B cell (primary cell): ENCODE measurements at regions not wholly inside any gene's neighbourhood (a gene's known extent, or its start where the extent isn't known, plus 50 kb on each side); places are given as distances from the start of the nearest gene placed in this dataset.

Experiments
- ATAC-seq: fragments of 200-7000 bp; cut with Tn5 transposase; one replicate; pipeline ENCODE4 v1.10.0; 2021; ENCODE audit warnings: low read depth, mild to moderate bottlenecking, moderate number of reproducible peaks, moderate library complexity
- CTCF ChIA-PET: fragments of 350-600 bp; sonication (Branson Sonifier 250); formaldehyde crosslinking; loops from one replicate; lab custom pipeline; 2021; ENCODE audit warnings: antibody characterized with exemption, inconsistent platforms; lab: Charles Lee
- POLR2A ChIA-PET: fragments of 350-600 bp; sonication (Branson Sonifier 250); formaldehyde crosslinking; loops from one replicate; lab custom pipeline; 2021; ENCODE audit warnings: antibody characterized with exemption; lab: Charles Lee
- DNase-seq: peaks from one replicate; pipeline ENCODE4 v3.0.0; 2013
- H2AFZ ChIP-seq: 2 replicates; pipeline ENCODE4 v1.6.1; 2012; ENCODE audit warnings: mild to moderate bottlenecking, low read depth, low read length; ENCODE audit not compliant: insufficient read depth, poor library complexity, severe bottlenecking
- H3K27ac ChIP-seq, 2 donors: 1 replicate in 1 of 2; 2 replicates in 1 of 2; pipeline ENCODE4 v1.5.1; 2012 to 2013; ENCODE audit warnings: low read length in 2 of 2, mild to moderate bottlenecking in 2 of 2, moderate library complexity in 1 of 2
- H3K27me3 ChIP-seq, 4 experiments: fragments of 200-600 bp in 1 of 4; sonication (generic) in 1 of 4; replicated peaks in 1 of 4; 1 replicate in 2 of 4; 2 replicates in 2 of 4; pipeline versions ENCODE4 v1.6.1 to v1.7.0; 2013 to 2016; ENCODE audit warnings: low read length in 3 of 4, mild to moderate bottlenecking in 2 of 4, mixed read lengths in 1 of 4, moderate library complexity in 1 of 4; ENCODE audit not compliant: insufficient read depth in 4 of 4, control insufficient read depth in 3 of 4; ENCODE audit errors: control extremely low read depth in 1 of 4
- H3K36me3 ChIP-seq, 2 experiments: replicated peaks in 1 of 2; 1 replicate in 1 of 2; 2 replicates in 1 of 2; pipeline versions ENCODE4 v1.6.1 to v1.7.1; 2013; ENCODE audit warnings: low read length in 1 of 2; ENCODE audit not compliant: insufficient read depth in 2 of 2, control insufficient read depth in 1 of 2; ENCODE audit errors: control extremely low read depth in 1 of 2, extremely low read depth in 1 of 2
- H3K4me1 ChIP-seq, 2 donors: fragments of 200-600 bp in 1 of 2; sonication (generic) in 1 of 2; 1 replicate in 1 of 2; 2 replicates in 1 of 2; pipeline versions ENCODE4 v1.5.1 to v1.6.1; 2013 to 2017; ENCODE audit warnings: low read length in 2 of 2; ENCODE audit not compliant: control insufficient read depth in 2 of 2, insufficient read depth in 2 of 2
- H3K4me2 ChIP-seq: replicated peaks from 2 replicates; pipeline ENCODE3; 2012; ENCODE audit warnings: mild to moderate bottlenecking, low read depth, low read length; ENCODE audit not compliant: poor library complexity, severe bottlenecking
- H3K4me3 ChIP-seq, 5 experiments: fragments of 200-600 bp in 1 of 5; sonication (generic) in 1 of 5; 1 replicate in 3 of 5; 2 replicates in 2 of 5; pipeline versions ENCODE4 v1.5.1 to v1.7.0; 2011 to 2016; ENCODE audit warnings: low read length in 4 of 5, mild to moderate bottlenecking in 4 of 5, low read depth in 2 of 5, control low read depth in 1 of 5, moderate library complexity in 1 of 5; ENCODE audit not compliant: insufficient read depth in 1 of 5; ENCODE audit errors: control extremely low read depth in 1 of 5, extremely low read depth in 1 of 5
- H3K79me2 ChIP-seq: fragments of 200-600 bp; sonication (generic); one replicate; pipeline ENCODE4 v1.6.0; 2016; ENCODE audit warnings: low read length; ENCODE audit not compliant: control insufficient read depth, insufficient read depth
- H3K9ac ChIP-seq: fragments of 200-600 bp; sonication (generic); 2 replicates; pipeline ENCODE4 v1.6.1; 2017; ENCODE audit warnings: mild to moderate bottlenecking, low read length, moderate library complexity
- H3K9me3 ChIP-seq, 3 donors: one replicate each; pipeline versions ENCODE4 v1.6.1 to v1.7.1; 2013; ENCODE audit warnings: low read length in 2 of 3; ENCODE audit not compliant: control insufficient read depth in 2 of 3, insufficient read depth in 1 of 3; ENCODE audit errors: control extremely low read depth in 1 of 3
- H4K20me1 ChIP-seq: 2 replicates; pipeline ENCODE4 v1.6.0; 2012; ENCODE audit warnings: mild to moderate bottlenecking, low read length; ENCODE audit not compliant: insufficient read depth, control insufficient read depth, poor library complexity, severe bottlenecking
- H3K27ac Mint-ChIP-seq: one replicate; pipeline ENCODE4 v1.8.0; 2021; ENCODE audit warnings: mixed read lengths
- H3K27me3 Mint-ChIP-seq: one replicate; pipeline ENCODE4 v1.8.0; 2021; ENCODE audit warnings: mixed read lengths
- H3K4me1 Mint-ChIP-seq: one replicate; pipeline ENCODE4 v1.8.0; 2021; ENCODE audit warnings: mixed read lengths
- H3K4me3 Mint-ChIP-seq: one replicate; pipeline ENCODE4 v1.8.0; 2021; ENCODE audit warnings: mixed read lengths
- H3K9me3 Mint-ChIP-seq: one replicate; pipeline ENCODE4 v1.8.0; 2022; ENCODE audit warnings: mixed read lengths; ENCODE audit not compliant: insufficient read depth
- EZH2 ChIP-seq: IDR thresholded peaks from 2 replicates; pipeline ENCODE4 v1.6.1; 2012; ENCODE audit warnings: borderline replicate concordance, low read depth, mild to moderate bottlenecking, moderate library complexity, low read length; ENCODE audit not compliant: insufficient read depth, poor library complexity, severe bottlenecking
- WGBS: methylation state at CpG from one replicate; pipeline ENCODE4 v1.1.5; 2013; ENCODE audit warnings: missing lambda C conversion rate; ENCODE audit not compliant: insufficient coverage; 5-methylcytosine and 5-hydroxymethylcytosine counted together
- intact Hi-C: fragments of 100-400 bp; cut with micrococcal nuclease; formaldehyde crosslinking; loops from one replicate; pipeline ENCODE4 v1.10.0; 2022
- TF ChIP-seq, protein P1 (sequence below): fragments of 200-600 bp; IDR thresholded peaks from one replicate; pipeline ENCODE4 v1.8.0; 2022; ENCODE audit warnings: antibody characterized with exemption, mild to moderate bottlenecking

GRCh38 chr1:42037161-42037560, 116.0 kb upstream of the GUCA2B start:
- Histone ChIP-seq H3K36me3 (no peaks in the 10 kb centered on the region), H3K79me2 (no peaks in the 10 kb centered on the region), H3K4me1 (peaks cover 11 to 15% of the 10 kb centered on the region in 2 donors), H3K4me3 (no peak overlapping the region), H3K9me3 (no peaks in the 10 kb centered on the region), H3K9ac (no peak overlapping the region), H3K4me2 (no peak overlapping the region), H4K20me1 (no peaks in the 10 kb centered on the region), H3K27me3 (peaks cover 0 to 6% (median 0%) of the 10 kb centered on the region in 4 experiments), H3K27ac (no peak overlapping the region), H2AFZ (no peak overlapping the region)
- Mint-ChIP-seq H3K27me3 (peaks cover 6% of the 10 kb centered on the region), H3K4me1 (peaks cover 10% of the 10 kb centered on the region), H3K9me3 (no peaks in the 10 kb centered on the region), H3K27ac (no peak overlapping the region), H3K4me3 (no peak overlapping the region)
- ChIA-PET CTCF (no interaction called here), POLR2A (no interaction called here)
- no peak for TF ChIP-seq EZH2
- TF ChIP-seq, protein P1, sequence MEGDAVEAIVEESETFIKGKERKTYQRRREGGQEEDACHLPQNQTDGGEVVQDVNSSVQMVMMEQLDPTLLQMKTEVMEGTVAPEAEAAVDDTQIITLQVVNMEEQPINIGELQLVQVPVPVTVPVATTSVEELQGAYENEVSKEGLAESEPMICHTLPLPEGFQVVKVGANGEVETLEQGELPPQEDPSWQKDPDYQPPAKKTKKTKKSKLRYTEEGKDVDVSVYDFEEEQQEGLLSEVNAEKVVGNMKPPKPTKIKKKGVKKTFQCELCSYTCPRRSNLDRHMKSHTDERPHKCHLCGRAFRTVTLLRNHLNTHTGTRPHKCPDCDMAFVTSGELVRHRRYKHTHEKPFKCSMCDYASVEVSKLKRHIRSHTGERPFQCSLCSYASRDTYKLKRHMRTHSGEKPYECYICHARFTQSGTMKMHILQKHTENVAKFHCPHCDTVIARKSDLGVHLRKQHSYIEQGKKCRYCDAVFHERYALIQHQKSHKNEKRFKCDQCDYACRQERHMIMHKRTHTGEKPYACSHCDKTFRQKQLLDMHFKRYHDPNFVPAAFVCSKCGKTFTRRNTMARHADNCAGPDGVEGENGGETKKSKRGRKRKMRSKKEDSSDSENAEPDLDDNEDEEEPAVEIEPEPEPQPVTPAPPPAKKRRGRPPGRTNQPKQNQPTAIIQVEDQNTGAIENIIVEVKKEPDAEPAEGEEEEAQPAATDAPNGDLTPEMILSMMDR: no peak
- DNase-seq: no peak
- ATAC-seq: no peak
- intact Hi-C loops: loop anchor here (2.0 to 10.0 kb wide), 8 partner anchors 282 to 1135 kb away; partner anchors contain the start of genes CFAP57, EBNA1BP2, FOXJ3 and YBX1
- no CpG with 5 or more reads among the region's 1 CpG for WGBS

GRCh38 chr1:42035830-42036604, 117.2 kb upstream of the GUCA2B start:
- no peak for TF ChIP-seq EZH2
- TF ChIP-seq, protein P1: no peak
- Mint-ChIP-seq H3K9me3 (no peaks in the 10 kb centered on the region), H3K4me1 (peaks cover 12% of the 10 kb centered on the region), H3K27me3 (peaks cover 13% of the 10 kb centered on the region), H3K27ac (peak overlapping the region; percentile 67), H3K4me3 (peak overlapping the region; percentile 72)
- peak; percentile 95 for DNase-seq
- peak overlapping the region; percentile 13 to 93 (median 83) for H3K4me3 ChIP-seq
- H3K79me2 ChIP-seq: no peaks in the 10 kb centered on the region
- peaks cover 13 to 15% of the 10 kb centered on the region in 2 donors for H3K4me1 ChIP-seq
- no peaks in the 10 kb centered on the region for H4K20me1 ChIP-seq
- H3K27ac ChIP-seq: peak overlapping the region in 1 of 2 donors; percentile 34
- peak overlapping the region; percentile 96 for H3K4me2 ChIP-seq
- H3K36me3 ChIP-seq: no peaks in the 10 kb centered on the region
- under 1% methylated on average over 59 of the region's 60 CpGs for WGBS
- intact Hi-C loops: loop anchor here (2.0 to 10.0 kb wide), 8 partner anchors 281 to 1136 kb away; partner anchors contain the start of genes CFAP57, EBNA1BP2, FOXJ3 and YBX1
- H3K9ac ChIP-seq: peak overlapping the region; percentile 84
- H3K9me3 ChIP-seq: no peaks in the 10 kb centered on the region
- ChIA-PET CTCF (interaction anchor here (1.2 to 1.3 kb wide), 2 partner anchors 8 to 138 kb away, joined by 3 read pairs; no protein-coding TSS in a partner anchor), POLR2A (no interaction called here)
- peak; percentile 94 for ATAC-seq
- peaks cover 0 to 6% (median 0%) of the 10 kb centered on the region in 4 experiments for H3K27me3 ChIP-seq
- peak overlapping the region; percentile 94 for H2AFZ ChIP-seq
